ENCODE measurements at regions not wholly inside any gene's neighbourhood (a gene's known extent, or its start where the extent isn't known, plus 50 kb on each side); places are given as distances from the start of the nearest gene placed in this dataset.

GRCh38 chr18:21949326-21950015, 208.9 kb downstream of the MIB1 start:
- 81% methylated on average over 8 of the region's 8 CpGs for WGBS, 2 donors
- Histone ChIP-seq H3K36me3 (no peaks in the 10 kb centered on the region), H3K27me3 (no peaks in the 10 kb centered on the region), H3K4me3 (replicated peaks in 1 of 3) (no peak overlapping the region), H3K9me3 (no peaks in the 10 kb centered on the region), H3K4me1 (no peaks in the 10 kb centered on the region), H3K27ac (no peak overlapping the region)
- intact Hi-C loops (cut with DNase I), result no loop called here
- TF ChIP-seq, protein P1, sequence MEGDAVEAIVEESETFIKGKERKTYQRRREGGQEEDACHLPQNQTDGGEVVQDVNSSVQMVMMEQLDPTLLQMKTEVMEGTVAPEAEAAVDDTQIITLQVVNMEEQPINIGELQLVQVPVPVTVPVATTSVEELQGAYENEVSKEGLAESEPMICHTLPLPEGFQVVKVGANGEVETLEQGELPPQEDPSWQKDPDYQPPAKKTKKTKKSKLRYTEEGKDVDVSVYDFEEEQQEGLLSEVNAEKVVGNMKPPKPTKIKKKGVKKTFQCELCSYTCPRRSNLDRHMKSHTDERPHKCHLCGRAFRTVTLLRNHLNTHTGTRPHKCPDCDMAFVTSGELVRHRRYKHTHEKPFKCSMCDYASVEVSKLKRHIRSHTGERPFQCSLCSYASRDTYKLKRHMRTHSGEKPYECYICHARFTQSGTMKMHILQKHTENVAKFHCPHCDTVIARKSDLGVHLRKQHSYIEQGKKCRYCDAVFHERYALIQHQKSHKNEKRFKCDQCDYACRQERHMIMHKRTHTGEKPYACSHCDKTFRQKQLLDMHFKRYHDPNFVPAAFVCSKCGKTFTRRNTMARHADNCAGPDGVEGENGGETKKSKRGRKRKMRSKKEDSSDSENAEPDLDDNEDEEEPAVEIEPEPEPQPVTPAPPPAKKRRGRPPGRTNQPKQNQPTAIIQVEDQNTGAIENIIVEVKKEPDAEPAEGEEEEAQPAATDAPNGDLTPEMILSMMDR (IDR thresholded peaks at IDR 0.05), result no peak
- no peak for TF ChIP-seq POLR2A (IDR thresholded peaks at IDR 0.05)
- DNase-seq, result no peak

DNA sequence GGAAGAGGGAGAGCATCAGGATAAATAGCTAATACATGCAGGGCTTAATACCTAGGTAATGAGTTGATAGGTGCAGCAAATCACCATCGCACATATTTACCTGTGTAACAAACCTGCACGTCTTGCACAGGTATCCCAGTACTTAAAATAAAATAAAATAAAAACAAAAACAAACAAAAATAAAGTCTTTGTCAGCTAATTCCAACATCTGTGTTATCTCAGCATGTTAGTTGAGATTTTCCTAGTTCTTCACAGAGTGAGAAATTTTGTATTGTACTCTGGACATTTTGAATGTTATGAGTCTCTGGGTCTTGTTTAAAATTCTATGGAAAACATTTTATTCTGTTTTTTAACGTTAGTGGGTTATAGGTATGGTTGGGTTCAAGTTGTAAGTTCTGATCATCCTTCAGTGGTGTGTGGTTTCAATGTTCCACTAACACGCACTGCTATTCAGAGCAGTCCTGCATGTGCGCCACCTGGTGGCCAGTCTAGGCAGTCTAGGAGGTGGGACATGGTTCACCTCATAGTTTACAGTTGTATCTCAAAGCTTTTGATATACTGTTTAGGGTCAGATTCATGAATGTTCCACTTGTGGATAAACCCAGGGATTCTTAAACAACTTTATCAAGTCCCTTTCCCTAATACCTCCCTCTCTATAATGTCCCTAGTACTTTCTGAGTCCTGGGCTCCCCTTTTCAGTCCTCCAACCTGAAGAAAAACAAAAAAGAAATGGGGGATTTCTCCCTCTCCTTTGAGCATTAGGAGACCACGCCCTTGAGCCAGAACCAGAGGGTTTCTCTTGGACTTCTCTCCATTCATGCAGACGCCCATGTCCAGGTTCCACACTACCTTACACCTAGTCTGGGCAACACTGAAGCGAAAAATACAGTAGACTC, 213.4 kb upstream of the GATA6 start:
- intact Hi-C loops (cut with DNase I), result no loop called here
- TF ChIP-seq, protein P1 (IDR thresholded peaks at IDR 0.05), result peak; percentile 54 to 89 (median 68)
- TF ChIP-seq POLR2A (IDR thresholded peaks at IDR 0.05), result no peak
- DNase-seq, result peak; percentile 69 to 85
- no peaks in the 10 kb centered on the region for H3K36me3 ChIP-seq
- WGBS, 2 donors, result 43 to 45% methylated on average over 8 of the region's 8 CpGs
- no peaks in the 10 kb centered on the region for H3K4me1 ChIP-seq
- no peak overlapping the region for H3K27ac ChIP-seq
- no peaks in the 10 kb centered on the region for H3K9me3 ChIP-seq
- H3K27me3 ChIP-seq, result no peaks in the 10 kb centered on the region
- H3K4me3 ChIP-seq (replicated peaks in 1 of 3), result no peak overlapping the region

GRCh38 chr18:21958263-21958662, 211.1 kb upstream of the GATA6 start:
- Histone ChIP-seq H3K4me3 (replicated peaks in 1 of 3) (no peak overlapping the region), H3K9me3 (no peaks in the 10 kb centered on the region), H3K27ac (no peak overlapping the region), H3K4me1 (no peaks in the 10 kb centered on the region), H3K27me3 (no peaks in the 10 kb centered on the region), H3K36me3 (no peaks in the 10 kb centered on the region)
- intact Hi-C loops (cut with DNase I), result no loop called here
- DNase-seq, result no peak
- WGBS, 2 donors, result 84 to 86% methylated on average over 8 of the region's 8 CpGs
- TF ChIP-seq, protein P1 (IDR thresholded peaks at IDR 0.05), result no peak
- TF ChIP-seq POLR2A (IDR thresholded peaks at IDR 0.05), result no peak

DNA sequence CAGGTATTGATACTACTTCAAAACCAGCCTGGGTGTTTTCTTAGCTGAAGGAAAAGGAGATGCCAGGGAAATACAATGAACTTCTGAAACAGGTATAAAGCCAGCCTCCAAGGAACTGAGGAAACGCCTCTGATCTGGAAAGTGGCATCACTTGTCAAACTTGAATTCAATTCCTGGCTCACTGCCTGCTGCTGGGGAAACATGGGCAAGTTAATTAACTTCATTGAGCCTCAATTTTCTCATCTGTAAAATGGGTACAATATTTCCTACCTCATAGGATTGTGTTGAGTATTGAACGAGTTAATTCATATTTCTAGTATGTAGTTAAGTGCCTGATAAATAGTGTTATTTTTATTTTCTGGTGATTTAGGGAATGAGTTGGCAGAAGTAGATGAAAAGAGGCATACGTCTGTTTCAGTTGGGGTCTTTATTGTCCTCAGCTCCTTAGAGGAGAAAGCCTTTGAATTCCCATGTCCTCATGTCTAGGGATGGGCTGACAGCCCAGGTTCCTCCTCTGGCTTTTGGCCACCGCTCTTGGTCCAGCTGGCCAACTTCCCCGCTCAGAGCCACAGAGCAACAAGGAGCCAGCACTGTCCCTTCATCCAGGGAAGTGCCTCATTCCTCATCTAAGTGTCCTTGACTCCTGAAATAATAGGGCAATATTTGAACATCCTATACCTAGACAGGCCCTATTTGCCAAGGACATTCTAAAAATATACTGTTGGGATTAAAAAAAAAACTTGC, 210.5 kb upstream of the GATA6 start:
- Histone ChIP-seq H3K9me3 (no peaks in the 10 kb centered on the region), H3K4me3 (replicated peaks in 1 of 3) (no peak overlapping the region), H3K27me3 (no peaks in the 10 kb centered on the region), H3K27ac (no peak overlapping the region), H3K36me3 (no peaks in the 10 kb centered on the region), H3K4me1 (no peaks in the 10 kb centered on the region)
- 68 to 75% methylated on average over 5 of the region's 5 CpGs for WGBS, 2 donors
- no peak for DNase-seq
- TF ChIP-seq POLR2A (IDR thresholded peaks at IDR 0.05), result no peak
- TF ChIP-seq, protein P1 (IDR thresholded peaks at IDR 0.05), result no peak
- intact Hi-C loops (cut with DNase I), result no loop called here

All from thyroid gland (tissue), 4 donors.